PC-9 (cell line): ENCODE measurements at regions not wholly inside any gene's neighbourhood (a gene's known extent, or its start where the extent isn't known, plus 50 kb on each side); places are given as distances from the start of the nearest gene placed in this dataset.

Experiments used
- CTCF ChIP-seq: fragments of 200-600 bp; sonication (generic); conservative IDR thresholded peaks from 2 replicates; pipeline ENCODE4 v1.6.1; 2017; ENCODE audit warnings: mixed run types, antibody characterized with exemption, mild to moderate bottlenecking, moderate library complexity
- EZH2 ChIP-seq: fragments of 200-600 bp; sonication (generic); IDR thresholded peaks from 2 replicates; pipeline ENCODE4 v1.8.0; 2017; ENCODE audit warnings: antibody characterized with exemption, low read depth

GRCh38 chr11:110989428-110990133 lies 255.9 kb upstream of the POU2AF2 start:
- TF ChIP-seq CTCF (no peak), EZH2 (no peak)
